ENCODE measurements at regions not wholly inside any gene's neighbourhood (a gene's known extent, or its start where the extent isn't known, plus 50 kb on each side); places are given as distances from the start of the nearest gene placed in this dataset.

- H3K9me3 ChIP-seq (ENCODE audit: control insufficient read depth, low read length): peaks cover 2% of the 10 kb centered on the region
- H3K27ac ChIP-seq (ENCODE audit: insufficient read depth, low read depth, low read length, poor library complexity, severe bottlenecking): no peak overlapping the region
- peaks cover 4% of the 10 kb centered on the region for H3K4me1 ChIP-seq (ENCODE audit: control insufficient read depth, insufficient read depth, low read length)
- no peak overlapping the region for H3K4me3 ChIP-seq (ENCODE audit: insufficient read depth, low read depth, low read length)
- WGBS, 2 experiments: 75 to 80% methylated on average over 3 to 4 of the region's 4 CpGs
- H3K27me3 ChIP-seq (ENCODE audit: control insufficient read depth, insufficient read depth, low read length, poor library complexity, severe bottlenecking): no peaks in the 10 kb centered on the region
- no peaks in the 10 kb centered on the region for H3K36me3 ChIP-seq (ENCODE audit: control insufficient read depth, insufficient read depth, low read length)
Measured at GRCh38 chr10:36188461-36188860, 546.4 kb upstream of the FZD8 start.

- WGBS, 2 experiments: 5 to 8% methylated on average over 8 of the region's 8 CpGs
- Histone ChIP-seq H3K9me3 (ENCODE audit: control insufficient read depth, low read length) (peaks cover 2% of the 10 kb centered on the region), H3K4me1 (ENCODE audit: control insufficient read depth, insufficient read depth, low read length) (peaks cover 4% of the 10 kb centered on the region), H3K27me3 (ENCODE audit: control insufficient read depth, insufficient read depth, low read length, poor library complexity, severe bottlenecking) (no peaks in the 10 kb centered on the region), H3K27ac (ENCODE audit: insufficient read depth, low read depth, low read length, poor library complexity, severe bottlenecking) (no peak overlapping the region), H3K4me3 (ENCODE audit: insufficient read depth, low read depth, low read length) (no peak overlapping the region), H3K36me3 (ENCODE audit: control insufficient read depth, insufficient read depth, low read length) (no peaks in the 10 kb centered on the region)
Measured at GRCh38 chr10:36188080-36188453, 546.0 kb upstream of the FZD8 start.

GRCh38 chr10:36187380-36188079, 545.4 kb upstream of the FZD8 start:
- Histone ChIP-seq H3K4me3 (ENCODE audit: insufficient read depth, low read depth, low read length) (no peak overlapping the region), H3K36me3 (ENCODE audit: control insufficient read depth, insufficient read depth, low read length) (no peaks in the 10 kb centered on the region), H3K9me3 (ENCODE audit: control insufficient read depth, low read length) (peaks cover 2% of the 10 kb centered on the region), H3K4me1 (ENCODE audit: control insufficient read depth, insufficient read depth, low read length) (peaks cover 4% of the 10 kb centered on the region), H3K27me3 (ENCODE audit: control insufficient read depth, insufficient read depth, low read length, poor library complexity, severe bottlenecking) (no peaks in the 10 kb centered on the region), H3K27ac (ENCODE audit: insufficient read depth, low read depth, low read length, poor library complexity, severe bottlenecking) (no peak overlapping the region)
- WGBS, 2 experiments: 50 to 51% methylated on average over 6 of the region's 6 CpGs

- Histone ChIP-seq H3K36me3 (ENCODE audit: control insufficient read depth, insufficient read depth, low read length) (no peaks in the 10 kb centered on the region), H3K27me3 (ENCODE audit: control insufficient read depth, insufficient read depth, low read length, poor library complexity, severe bottlenecking) (no peaks in the 10 kb centered on the region)
- 74 to 77% methylated on average over 6 of the region's 6 CpGs for WGBS, 2 experiments
Measured at GRCh38 chr10:36185097-36185496, 543.0 kb upstream of the FZD8 start.

GRCh38 chr10:36183726-36184125, 541.6 kb upstream of the FZD8 start:
- 91 to 95% methylated on average over 6 of the region's 6 CpGs for WGBS, 2 experiments
- Histone ChIP-seq H3K36me3 (ENCODE audit: control insufficient read depth, insufficient read depth, low read length) (no peaks in the 10 kb centered on the region), H3K9me3 (ENCODE audit: control insufficient read depth, low read length) (no peaks in the 10 kb centered on the region), H3K4me3 (ENCODE audit: insufficient read depth, low read depth, low read length) (no peak overlapping the region), H3K27me3 (ENCODE audit: control insufficient read depth, insufficient read depth, low read length, poor library complexity, severe bottlenecking) (no peaks in the 10 kb centered on the region), H3K27ac (ENCODE audit: insufficient read depth, low read depth, low read length, poor library complexity, severe bottlenecking) (no peak overlapping the region), H3K4me1 (ENCODE audit: control insufficient read depth, insufficient read depth, low read length) (peaks cover 4% of the 10 kb centered on the region)

More at GRCh38 chr10:36185097-36185496, 543.0 kb upstream of the FZD8 start:
- H3K4me3 ChIP-seq (ENCODE audit: insufficient read depth, low read depth, low read length): no peak overlapping the region
- no peaks in the 10 kb centered on the region for H3K9me3 ChIP-seq (ENCODE audit: control insufficient read depth, low read length)
- H3K4me1 ChIP-seq (ENCODE audit: control insufficient read depth, insufficient read depth, low read length): peaks cover 4% of the 10 kb centered on the region
- H3K27ac ChIP-seq (ENCODE audit: insufficient read depth, low read depth, low read length, poor library complexity, severe bottlenecking): no peak overlapping the region

- Histone ChIP-seq H3K27ac (ENCODE audit: insufficient read depth, low read depth, low read length, poor library complexity, severe bottlenecking) (no peak overlapping the region), H3K4me1 (ENCODE audit: control insufficient read depth, insufficient read depth, low read length) (peaks cover 4% of the 10 kb centered on the region), H3K9me3 (ENCODE audit: control insufficient read depth, low read length) (no peaks in the 10 kb centered on the region), H3K27me3 (ENCODE audit: control insufficient read depth, insufficient read depth, low read length, poor library complexity, severe bottlenecking) (no peaks in the 10 kb centered on the region), H3K36me3 (ENCODE audit: control insufficient read depth, insufficient read depth, low read length) (no peaks in the 10 kb centered on the region), H3K4me3 (ENCODE audit: insufficient read depth, low read depth, low read length) (no peak overlapping the region)
Measured at GRCh38 chr10:36183056-36183455, 541.0 kb upstream of the FZD8 start.

- Histone ChIP-seq H3K27me3 (ENCODE audit: control insufficient read depth, insufficient read depth, low read length, poor library complexity, severe bottlenecking) (no peaks in the 10 kb centered on the region), H3K27ac (ENCODE audit: insufficient read depth, low read depth, low read length, poor library complexity, severe bottlenecking) (no peak overlapping the region), H3K36me3 (ENCODE audit: control insufficient read depth, insufficient read depth, low read length) (no peaks in the 10 kb centered on the region), H3K9me3 (ENCODE audit: control insufficient read depth, low read length) (no peaks in the 10 kb centered on the region), H3K4me3 (ENCODE audit: insufficient read depth, low read depth, low read length) (no peak overlapping the region), H3K4me1 (ENCODE audit: control insufficient read depth, insufficient read depth, low read length) (peaks cover under 1% of the 10 kb centered on the region)
- 90 to 96% methylated on average over 3 to 4 of the region's 4 CpGs for WGBS, 2 experiments
Measured at GRCh38 chr10:36182606-36183005, 540.5 kb upstream of the FZD8 start.

- no peaks in the 10 kb centered on the region for H3K27me3 ChIP-seq (ENCODE audit: control insufficient read depth, insufficient read depth, low read length, poor library complexity, severe bottlenecking)
- no peaks in the 10 kb centered on the region for H3K4me1 ChIP-seq (ENCODE audit: control insufficient read depth, insufficient read depth, low read length)
- no peak overlapping the region for H3K4me3 ChIP-seq (ENCODE audit: insufficient read depth, low read depth, low read length)
- no peaks in the 10 kb centered on the region for H3K9me3 ChIP-seq (ENCODE audit: control insufficient read depth, low read length)
- WGBS, 2 experiments: 85 to 91% methylated on average over 9 of the region's 9 CpGs
- no peaks in the 10 kb centered on the region for H3K36me3 ChIP-seq (ENCODE audit: control insufficient read depth, insufficient read depth, low read length)
- H3K27ac ChIP-seq (ENCODE audit: insufficient read depth, low read depth, low read length, poor library complexity, severe bottlenecking): no peak overlapping the region
Measured at GRCh38 chr10:36182179-36182566, 540.1 kb upstream of the FZD8 start.

GRCh38 chr10:36181426-36182178, 539.5 kb upstream of the FZD8 start:
- no peaks in the 10 kb centered on the region for H3K27me3 ChIP-seq (ENCODE audit: control insufficient read depth, insufficient read depth, low read length, poor library complexity, severe bottlenecking)
- no peaks in the 10 kb centered on the region for H3K9me3 ChIP-seq (ENCODE audit: control insufficient read depth, low read length)
- H3K36me3 ChIP-seq (ENCODE audit: control insufficient read depth, insufficient read depth, low read length): no peaks in the 10 kb centered on the region
- 88 to 89% methylated on average over 1 to 2 of the region's 3 CpGs for WGBS, 2 experiments
- H3K4me1 ChIP-seq (ENCODE audit: control insufficient read depth, insufficient read depth, low read length): no peaks in the 10 kb centered on the region
- no peak overlapping the region for H3K4me3 ChIP-seq (ENCODE audit: insufficient read depth, low read depth, low read length)
- no peak overlapping the region for H3K27ac ChIP-seq (ENCODE audit: insufficient read depth, low read depth, low read length, poor library complexity, severe bottlenecking)

GRCh38 chr10:36178616-36179015, 536.5 kb upstream of the FZD8 start:
- Histone ChIP-seq H3K27me3 (ENCODE audit: control insufficient read depth, insufficient read depth, low read length, poor library complexity, severe bottlenecking) (no peaks in the 10 kb centered on the region), H3K36me3 (ENCODE audit: control insufficient read depth, insufficient read depth, low read length) (no peaks in the 10 kb centered on the region), H3K4me1 (ENCODE audit: control insufficient read depth, insufficient read depth, low read length) (no peaks in the 10 kb centered on the region), H3K27ac (ENCODE audit: insufficient read depth, low read depth, low read length, poor library complexity, severe bottlenecking) (no peak overlapping the region), H3K4me3 (ENCODE audit: insufficient read depth, low read depth, low read length) (no peak overlapping the region), H3K9me3 (ENCODE audit: control insufficient read depth, low read length) (no peaks in the 10 kb centered on the region)
- 81 to 83% methylated on average over 3 of the region's 3 CpGs for WGBS, 2 experiments

Data from ectodermal cell (in vitro differentiated cells).